Spleen (tissue), 7 donors: ENCODE measurements at regions not wholly inside any gene's neighbourhood (a gene's known extent, or its start where the extent isn't known, plus 50 kb on each side); places are given as distances from the start of the nearest gene placed in this dataset.

ENCODE experiments used
- POLR2A ChIP-seq, 3 donors: fragments of 450-650 bp; IDR thresholded peaks; one replicate each; pipeline ENCODE4 v1.5.1; 2017; ENCODE audit warnings: antibody characterized with exemption in 3 of 3, mild to moderate bottlenecking in 1 of 3
- POLR2AphosphoS5 ChIP-seq, 3 donors: sonication (generic); formaldehyde crosslinking; IDR thresholded peaks; one replicate each; pipeline ENCODE4 v1.5.1; 2017; ENCODE audit warnings: antibody characterized with exemption in 3 of 3
- TF ChIP-seq, protein P1 (sequence below), 11 experiments: fragments of 200-600 bp in 7 of 11; fragments of 450-650 bp in 4 of 11; sonication (generic) in 4 of 11; IDR thresholded peaks in 8 of 11; conservative IDR thresholded peaks in 3 of 11; 1 replicate in 7 of 11; 2 replicates in 4 of 11; pipeline versions ENCODE4 v1.4.0 to v1.8.0; 2016 to 2021; ENCODE audit warnings: antibody characterized with exemption in 11 of 11, inconsistent platforms in 4 of 11, mild to moderate bottlenecking in 1 of 11
- donor health status: DM: no; HTN: no; CAD: no; lungs with moderate emphysema.
- donor health status: DM: no; HTN: no; CAD: no.
- donor health status: DM: no; HTN: no; CAD: no.

DNA sequence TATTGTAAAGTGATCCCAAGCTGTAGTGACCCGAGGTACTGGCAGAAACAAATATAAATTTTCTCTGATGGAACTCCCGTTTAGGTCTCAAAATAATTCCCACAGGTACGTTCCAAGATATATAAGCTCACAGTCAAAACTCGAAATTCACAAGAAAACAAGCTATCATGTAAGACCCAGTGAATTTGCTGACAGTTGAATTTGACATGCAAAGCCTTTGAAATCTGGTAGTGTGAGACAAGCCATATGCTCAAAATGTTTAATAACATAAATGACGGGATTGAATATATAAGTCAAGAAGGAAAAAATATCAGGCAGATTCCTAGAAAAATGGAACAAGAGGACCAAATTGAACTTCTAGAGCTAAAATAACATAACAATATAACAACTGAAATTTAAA lies 252.8 kb downstream of the TMA16 start:
- TF ChIP-seq, protein P1, sequence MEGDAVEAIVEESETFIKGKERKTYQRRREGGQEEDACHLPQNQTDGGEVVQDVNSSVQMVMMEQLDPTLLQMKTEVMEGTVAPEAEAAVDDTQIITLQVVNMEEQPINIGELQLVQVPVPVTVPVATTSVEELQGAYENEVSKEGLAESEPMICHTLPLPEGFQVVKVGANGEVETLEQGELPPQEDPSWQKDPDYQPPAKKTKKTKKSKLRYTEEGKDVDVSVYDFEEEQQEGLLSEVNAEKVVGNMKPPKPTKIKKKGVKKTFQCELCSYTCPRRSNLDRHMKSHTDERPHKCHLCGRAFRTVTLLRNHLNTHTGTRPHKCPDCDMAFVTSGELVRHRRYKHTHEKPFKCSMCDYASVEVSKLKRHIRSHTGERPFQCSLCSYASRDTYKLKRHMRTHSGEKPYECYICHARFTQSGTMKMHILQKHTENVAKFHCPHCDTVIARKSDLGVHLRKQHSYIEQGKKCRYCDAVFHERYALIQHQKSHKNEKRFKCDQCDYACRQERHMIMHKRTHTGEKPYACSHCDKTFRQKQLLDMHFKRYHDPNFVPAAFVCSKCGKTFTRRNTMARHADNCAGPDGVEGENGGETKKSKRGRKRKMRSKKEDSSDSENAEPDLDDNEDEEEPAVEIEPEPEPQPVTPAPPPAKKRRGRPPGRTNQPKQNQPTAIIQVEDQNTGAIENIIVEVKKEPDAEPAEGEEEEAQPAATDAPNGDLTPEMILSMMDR (IDR thresholded peaks at IDR 0.05 in 8 of 11, conservative IDR thresholded peaks at IDR 0.05 in 3 of 11): no peak
- no peak for TF ChIP-seq POLR2A (IDR thresholded peaks at IDR 0.05)
- no peak for TF ChIP-seq POLR2AphosphoS5 (IDR thresholded peaks at IDR 0.05)
